H1 (cell line): ENCODE measurements at regions not wholly inside any gene's neighbourhood (a gene's known extent, or its start where the extent isn't known, plus 50 kb on each side); places are given as distances from the start of the nearest gene placed in this dataset.

Experiments
- CTCF ChIA-PET: fragments of 300-600 bp; sonication (Branson Sonifier 250); formaldehyde crosslinking; loops from one replicate; lab custom pipeline; 2021; ENCODE audit not compliant: partially characterized antibody; lab: Charles Lee
- POLR2A ChIA-PET: fragments of 300-600 bp; sonication (Branson Sonifier 250); formaldehyde crosslinking; loops from one replicate; lab custom pipeline; 2021; ENCODE audit warnings: inconsistent platforms; ENCODE audit not compliant: partially characterized antibody; lab: Charles Lee
- DNase-seq, 2 experiments: peaks; one replicate each; pipeline versions ENCODE4 v3.0.0 to v3.0.0-alpha.2; 2010 to 2022; ENCODE audit warnings: low spot score in 2 of 2, low read depth in 1 of 2, mixed read lengths in 1 of 2
- FAIRE-seq: peaks from 2 replicates; lab custom pipeline; 2011; peaks lifted over from hg19 to GRCh38; lab: Jason Lieb, UNC
- H2AFZ ChIP-seq: 2 replicates; pipeline ENCODE4 v1.8.1; 2012; ENCODE audit warnings: low read length, inconsistent platforms
- H2AK5ac ChIP-seq: 2 replicates; pipeline ENCODE4 v1.6.1; 2013; ENCODE audit warnings: low read depth, low read length
- H2BK120ac ChIP-seq: replicated peaks from 2 replicates; pipeline ENCODE3; 2013; ENCODE audit warnings: low read depth, low read length, inconsistent platforms
- H2BK12ac ChIP-seq: 2 replicates; pipeline ENCODE4 v1.6.1; 2013; ENCODE audit warnings: low read depth, low read length
- H2BK15ac ChIP-seq: 2 replicates; pipeline ENCODE4 v1.6.1; 2013; ENCODE audit warnings: low read length
- H2BK20ac ChIP-seq: 2 replicates; pipeline ENCODE4 v1.6.1; 2013; ENCODE audit warnings: low read length
- H2BK5ac ChIP-seq: 2 replicates; pipeline ENCODE4 v1.6.1; 2013; ENCODE audit warnings: low read depth, low read length
- H3K14ac ChIP-seq: 2 replicates; pipeline ENCODE4 v1.6.1; 2013; ENCODE audit warnings: inconsistent platforms; ENCODE audit not compliant: insufficient read length
- H3K18ac ChIP-seq: 2 replicates; pipeline ENCODE4 v1.6.1; 2013; ENCODE audit warnings: low read length; ENCODE audit errors: extremely low read depth
- H3K23ac ChIP-seq: 2 replicates; pipeline ENCODE4 v1.6.1; 2013; ENCODE audit warnings: inconsistent platforms; ENCODE audit not compliant: insufficient read length
- H3K23me2 ChIP-seq: 2 replicates; pipeline ENCODE4 v1.6.1; 2013; ENCODE audit warnings: low read depth, low read length
- H3K27ac ChIP-seq: 2 replicates; pipeline ENCODE4 v1.6.1; 2011; ENCODE audit warnings: low read depth, low read length, inconsistent platforms
- H3K27me3 ChIP-seq, 4 experiments: replicated peaks in 1 of 4; 1 replicate in 1 of 4; 2 replicates in 3 of 4; pipeline versions ENCODE4 v1.6.1 to v1.8.1; 2011 to 2013; ENCODE audit warnings: low read length in 3 of 4, mild to moderate bottlenecking in 3 of 4, inconsistent platforms in 2 of 4, mixed read lengths in 2 of 4, moderate library complexity in 1 of 4; ENCODE audit not compliant: control insufficient read depth in 3 of 4, insufficient read depth in 3 of 4; ENCODE audit errors: extremely low read depth in 1 of 4
- H3K36me3 ChIP-seq, 4 experiments: 2 replicates each; pipeline versions ENCODE4 v1.6.1 to v1.8.1; 2011 to 2013; ENCODE audit warnings: mild to moderate bottlenecking in 4 of 4, low read length in 3 of 4, moderate library complexity in 2 of 4, control low read depth in 1 of 4, inconsistent platforms in 1 of 4; ENCODE audit not compliant: insufficient read depth in 4 of 4, control insufficient read depth in 2 of 4
- H3K4ac ChIP-seq: replicated peaks from 2 replicates; pipeline ENCODE3; 2013; ENCODE audit warnings: low read length, low read depth, mixed read lengths, inconsistent platforms; ENCODE audit not compliant: insufficient read length
- H3K4me1 ChIP-seq, 4 experiments: replicated peaks in 1 of 4; 1 replicate in 1 of 4; 2 replicates in 3 of 4; pipeline versions ENCODE4 v1.6.1 to v1.8.1; 2011 to 2013; ENCODE audit warnings: low read length in 3 of 4, inconsistent platforms in 2 of 4, mixed read lengths in 1 of 4; ENCODE audit not compliant: insufficient read depth in 4 of 4, control insufficient read depth in 3 of 4
- H3K4me2 ChIP-seq, 2 experiments: 2 replicates each; pipeline versions ENCODE4 v1.6.1 to v1.8.1; 2011 to 2013; ENCODE audit warnings: low read depth in 2 of 2, low read length in 2 of 2, control low read depth in 1 of 2, inconsistent platforms in 1 of 2, mild to moderate bottlenecking in 1 of 2; ENCODE audit not compliant: insufficient read depth in 1 of 2
- H3K4me3 ChIP-seq, 4 experiments: fragments of 200-600, 300-600 bp in 1 of 4; sonication (generic), shearing (Covaris generic), sonication (Bioruptor Twin) in 1 of 4; 2 replicates each; pipeline versions ENCODE4 v1.5.1 to v1.8.1; 2011 to 2016; ENCODE audit warnings: low read length in 4 of 4, low read depth in 3 of 4, control low read depth in 2 of 4, inconsistent platforms in 2 of 4, mild to moderate bottlenecking in 2 of 4, mixed read lengths in 1 of 4, moderate library complexity in 1 of 4; ENCODE audit not compliant: insufficient read depth in 2 of 4; ENCODE audit errors: extremely low read depth in 1 of 4
- H3K56ac ChIP-seq: replicated peaks from 2 replicates; pipeline ENCODE3; 2013; ENCODE audit warnings: low read depth, mild to moderate bottlenecking, mixed read lengths, low read length, inconsistent platforms; ENCODE audit not compliant: insufficient read length
- H3K79me1 ChIP-seq: 2 replicates; pipeline ENCODE4 v1.6.1; 2013; ENCODE audit warnings: low read depth, low read length, control low read depth
- H3K79me2 ChIP-seq, 2 experiments: 2 replicates each; pipeline versions ENCODE4 v1.6.1 to v1.8.1; 2012 to 2013; ENCODE audit warnings: low read length in 2 of 2, mild to moderate bottlenecking in 2 of 2, inconsistent platforms in 1 of 2; ENCODE audit not compliant: insufficient read depth in 2 of 2, control insufficient read depth in 1 of 2
- H3K9ac ChIP-seq, 4 experiments: replicated peaks in 1 of 4; 1 replicate in 1 of 4; 2 replicates in 3 of 4; pipeline versions ENCODE4 v1.6.1 to v1.8.1; 2011 to 2013; ENCODE audit warnings: low read depth in 3 of 4, low read length in 3 of 4, control low read depth in 2 of 4, mild to moderate bottlenecking in 2 of 4, moderate library complexity in 2 of 4, inconsistent platforms in 1 of 4; ENCODE audit errors: extremely low read depth in 1 of 4
- H3K9me3 ChIP-seq, 2 experiments: 2 replicates each; pipeline versions ENCODE4 v1.6.1 to v1.8.1; 2012 to 2013; ENCODE audit warnings: mild to moderate bottlenecking in 2 of 2, moderate library complexity in 2 of 2, control low read depth in 1 of 2, inconsistent platforms in 1 of 2, low read depth in 1 of 2, low read length in 1 of 2, mixed read lengths in 1 of 2; ENCODE audit not compliant: insufficient read depth in 2 of 2
- H4K20me1 ChIP-seq, 2 experiments: replicated peaks in 1 of 2; 2 replicates each; pipeline versions ENCODE3 to v1.8.1; 2011 to 2013; ENCODE audit warnings: inconsistent platforms in 2 of 2, low read length in 2 of 2, mild to moderate bottlenecking in 1 of 2; ENCODE audit not compliant: insufficient read depth in 2 of 2, control insufficient read depth in 1 of 2
- H4K5ac ChIP-seq: 2 replicates; pipeline ENCODE4 v1.6.1; 2013; ENCODE audit warnings: low read length, low read depth, mixed read lengths, inconsistent platforms; ENCODE audit not compliant: insufficient read length
- H4K8ac ChIP-seq: 2 replicates; pipeline ENCODE4 v1.8.0; 2013; ENCODE audit warnings: mild to moderate bottlenecking, moderate library complexity, low read length, inconsistent platforms; ENCODE audit not compliant: insufficient read depth; ENCODE audit errors: extremely low read depth
- H4K91ac ChIP-seq: replicated peaks from 2 replicates; pipeline ENCODE3; 2013; ENCODE audit warnings: low read length, mixed read lengths, inconsistent platforms; ENCODE audit not compliant: insufficient read length
- CBX5 ChIP-seq: fragments of 300-800, 300-1000 bp; sonication (generic); IDR thresholded peaks from 2 replicates; pipeline ENCODE4 v1.7.1; 2016; ENCODE audit warnings: antibody characterized with exemption, low read length, low read depth
- HDAC2 ChIP-seq, 2 experiments: fragments of 300-600 bp in 1 of 2; sonication (generic) in 1 of 2; IDR thresholded peaks; 2 replicates each; pipeline ENCODE4 v1.6.1; 2011 to 2012; ENCODE audit warnings: low read depth in 2 of 2, low read length in 2 of 2, mild to moderate bottlenecking in 2 of 2, moderate library complexity in 2 of 2, borderline replicate concordance in 1 of 2, inconsistent platforms in 1 of 2
- JUN ChIP-seq: IDR thresholded peaks from 2 replicates; pipeline ENCODE4 v1.6.1; 2011; ENCODE audit warnings: low read depth, mild to moderate bottlenecking, improper control_type of control experiment, low read length
- KDM1A ChIP-seq: fragments of 200-600, 300-600 bp; sonication (generic); IDR thresholded peaks from 2 replicates; pipeline ENCODE4 v1.7.1; 2016; ENCODE audit warnings: mild to moderate bottlenecking, low read length, borderline replicate concordance
- NRF1 ChIP-seq: IDR thresholded peaks from 2 replicates; pipeline ENCODE4 v1.6.1; 2011; ENCODE audit warnings: mild to moderate bottlenecking, low read depth, low read length, improper control_type of control experiment
- PHF8 ChIP-seq: fragments of 200-600 bp; sonication (generic); conservative IDR thresholded peaks from 2 replicates; pipeline ENCODE4 v1.7.1; 2012; ENCODE audit warnings: low read depth, mild to moderate bottlenecking, inconsistent platforms, low read length, moderate library complexity
- SP4 ChIP-seq: IDR thresholded peaks from 2 replicates; pipeline ENCODE4 v1.6.1; 2012; ENCODE audit warnings: low read length, inconsistent platforms
- WGBS, 2 experiments: shearing (Covaris generic) in 1 of 2; methylation state at CpG; one replicate each; pipeline versions ENCODE4 v1.1.6 to v1.1.7; 2013 to 2015; ENCODE audit warnings: low lambda C conversion rate in 2 of 2, mixed read lengths in 2 of 2, inconsistent platforms in 1 of 2, low coverage in 1 of 2, missing lambda C conversion rate in 1 of 2; ENCODE audit not compliant: insufficient replicate concordance in 2 of 2, insufficient coverage in 1 of 2, insufficient read length in 1 of 2; ENCODE audit errors: extremely low coverage in 1 of 2, missing lambda C conversion rate in 1 of 2; 5-methylcytosine and 5-hydroxymethylcytosine counted together
- TF ChIP-seq, protein P1 (sequence below): IDR thresholded peaks from 2 replicates; pipeline ENCODE4 v1.6.1; 2011; ENCODE audit warnings: low read depth, mild to moderate bottlenecking, low read length; ENCODE audit not compliant: insufficient read depth

DNA sequence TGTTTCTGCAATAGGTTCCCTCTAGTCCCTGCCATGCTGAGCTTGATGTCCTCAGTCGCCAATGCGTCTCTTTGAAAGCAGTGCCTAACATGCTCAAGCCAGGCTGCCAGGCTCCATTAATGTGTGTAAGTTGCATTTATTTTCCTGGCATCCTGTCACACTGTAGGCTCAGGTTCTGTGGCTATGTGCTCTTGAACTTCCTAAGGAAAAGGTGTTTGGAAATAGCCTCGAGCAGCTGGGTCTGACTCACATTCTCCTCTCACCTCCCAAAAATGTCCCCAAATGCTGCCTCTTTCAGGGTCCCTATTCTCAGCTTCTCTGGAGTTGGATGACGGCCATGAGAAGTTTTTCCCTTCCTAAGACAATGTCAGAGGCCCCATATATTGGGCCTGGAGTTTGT is 58.0 kb upstream of the SLC14A2 start:
- WGBS, 2 experiments = 96% methylated on average over 4 of the region's 4 CpGs; no CpG with 5 or more reads in 1 of the 2 experiments
- Histone ChIP-seq H3K36me3 (no peaks in the 10 kb centered on the region), H2AK5ac (no peak overlapping the region), H3K79me2 (no peaks in the 10 kb centered on the region), H2BK15ac (no peak overlapping the region), H3K4ac (no peak overlapping the region), H3K56ac (no peak overlapping the region), H4K5ac (no peak overlapping the region), H2BK12ac (no peak overlapping the region), H3K79me1 (no peaks in the 10 kb centered on the region), H4K91ac (no peak overlapping the region), H3K14ac (no peak overlapping the region), H2BK5ac (no peak overlapping the region), H2BK120ac (no peak overlapping the region), H3K18ac (no peak overlapping the region), H3K23ac (no peak overlapping the region), H3K4me1 (no peaks in the 10 kb centered on the region), H3K4me3 (no peak overlapping the region), H4K20me1 (no peaks in the 10 kb centered on the region), H3K27ac (no peak overlapping the region), H4K8ac (no peak overlapping the region), H3K27me3 (no peaks in the 10 kb centered on the region; a peak in 2 of 7 replicates), H3K9ac (no peak overlapping the region), H2BK20ac (no peak overlapping the region), H2AFZ (no peak overlapping the region), H3K9me3 (no peaks in the 10 kb centered on the region), H3K4me2 (no peak overlapping the region), H3K23me2 (no peaks in the 10 kb centered on the region)
- DNase-seq = no peak
- ChIA-PET CTCF (no interaction called here), POLR2A (no interaction called here)
- no peak for FAIRE-seq
- TF ChIP-seq, protein P1, sequence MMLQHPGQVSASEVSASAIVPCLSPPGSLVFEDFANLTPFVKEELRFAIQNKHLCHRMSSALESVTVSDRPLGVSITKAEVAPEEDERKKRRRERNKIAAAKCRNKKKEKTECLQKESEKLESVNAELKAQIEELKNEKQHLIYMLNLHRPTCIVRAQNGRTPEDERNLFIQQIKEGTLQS = no peak
- TF ChIP-seq PHF8 = no peak
- TF ChIP-seq HDAC2 (IDR thresholded peaks at IDR 0.05; ENCODE audit: borderline replicate concordance in 1 of 2, low read depth in 2 of 2, low read length in 2 of 2) = no peak
- TF ChIP-seq NRF1 = no peak
- no peak for TF ChIP-seq SP4
- no peak for TF ChIP-seq CBX5
- no peak for TF ChIP-seq JUN
- TF ChIP-seq KDM1A = no peak
